GM19023 (cell line): ENCODE measurements at regions not wholly inside any gene's neighbourhood (a gene's known extent, or its start where the extent isn't known, plus 50 kb on each side); places are given as distances from the start of the nearest gene placed in this dataset.
"Not testable (repeated sequence)": the region's sequence is repeated elsewhere in the genome, so short reads cannot be mapped to it uniquely, and the experiment has no call there.

Experiments used
- ATAC-seq: cut with Tn5 transposase; IDR thresholded peaks from one replicate; pipeline ENCODE4 v1.9.1; 2021; ENCODE audit warnings: mild to moderate bottlenecking, moderate library complexity; ENCODE audit not compliant: unreplicated experiment

- ATAC-seq = no peak
Observed at GRCh38 chr14:84421621-84422020, 1108.3 kb upstream of the FLRT2 start.

GRCh38 chr14:84425968-84426367 is 1104.0 kb upstream of the FLRT2 start:
- no peak for ATAC-seq

- no peak for ATAC-seq
Observed at GRCh38 chr14:84432676-84433075, 1097.3 kb upstream of the FLRT2 start.

GRCh38 chr14:84433961-84434360 is 1096.0 kb upstream of the FLRT2 start:
- ATAC-seq = no peak

GRCh38 chr14:84435820-84436324 is 1094.1 kb upstream of the FLRT2 start:
- no peak for ATAC-seq

- no peak for ATAC-seq
Observed at GRCh38 chr14:84436528-84436927, 1093.4 kb upstream of the FLRT2 start.

- ATAC-seq = no peak
Observed at GRCh38 chr14:84442521-84442920, 1087.4 kb upstream of the FLRT2 start.

GRCh38 chr14:84445486-84445885 is 1084.5 kb upstream of the FLRT2 start:
- ATAC-seq = no peak

GRCh38 chr14:84446250-84446649 is 1083.7 kb upstream of the FLRT2 start:
- ATAC-seq = no peak

GRCh38 chr14:84453307-84453950 is 1076.5 kb upstream of the FLRT2 start:
- no peak for ATAC-seq

GRCh38 chr14:84454114-84454513 is 1075.8 kb upstream of the FLRT2 start:
- no peak for ATAC-seq

- ATAC-seq = no peak
Observed at GRCh38 chr14:84456946-84457345, 1073.0 kb upstream of the FLRT2 start.

GRCh38 chr14:84458881-84459280 is 1071.1 kb upstream of the FLRT2 start:
- ATAC-seq = no peak

- no peak for ATAC-seq
Observed at GRCh38 chr14:84465880-84466279, 1064.1 kb upstream of the FLRT2 start.

GRCh38 chr14:84468153-84468552 is 1061.8 kb upstream of the FLRT2 start:
- ATAC-seq = no peak

GRCh38 chr14:84477996-84478395 is 1051.9 kb upstream of the FLRT2 start:
- ATAC-seq = no peak

GRCh38 chr14:84482256-84483071 is 1047.5 kb upstream of the FLRT2 start:
- ATAC-seq = no peak

GRCh38 chr14:84483072-84483420 is 1046.9 kb upstream of the FLRT2 start:
- no peak for ATAC-seq

- ATAC-seq = not testable (repeated sequence)
Observed at GRCh38 chr14:84484243-84484642, 1045.7 kb upstream of the FLRT2 start.

- ATAC-seq = no peak
Observed at GRCh38 chr14:84485036-84485435, 1044.9 kb upstream of the FLRT2 start.

GRCh38 chr14:84490081-84490480 is 1039.9 kb upstream of the FLRT2 start:
- no peak for ATAC-seq

- ATAC-seq = no peak
Observed at GRCh38 chr14:84492685-84493084, 1037.3 kb upstream of the FLRT2 start.
